SIG-M5 (cell line): ENCODE measurements at regions not wholly inside any gene's neighbourhood (a gene's known extent, or its start where the extent isn't known, plus 50 kb on each side); places are given as distances from the start of the nearest gene placed in this dataset.
"Not testable (repeated sequence)": the region's sequence is repeated elsewhere in the genome, so short reads cannot be mapped to it uniquely, and the experiment has no call there.

Experiments
- DNase-seq: peaks from one replicate; lab custom pipeline; 2025; lab: John Stamatoyannopoulos, UW

- no peak for DNase-seq
These were observed 142.8 kb downstream of the DLL1 start for GRCh38 chr6:170147832-170148708.

GRCh38 chr6:170147056-170147787 lies 143.7 kb downstream of the DLL1 start:
- no peak for DNase-seq

GRCh38 chr6:170146640-170147039 lies 144.2 kb downstream of the DLL1 start:
- DNase-seq, result no peak

- DNase-seq, result not testable (repeated sequence)
These were observed 144.7 kb downstream of the DLL1 start for GRCh38 chr6:170146131-170146530.

GRCh38 chr6:170145716-170146115 lies 145.2 kb downstream of the DLL1 start:
- not testable (repeated sequence) for DNase-seq

- DNase-seq, result no peak
These were observed 145.6 kb downstream of the DLL1 start for GRCh38 chr6:170145272-170145592.

- DNase-seq, result no peak
These were observed 146.2 kb downstream of the DLL1 start for GRCh38 chr6:170144571-170145271.

GRCh38 chr6:170143401-170144150 lies 147.3 kb downstream of the DLL1 start:
- DNase-seq, result no peak

GRCh38 chr6:170142559-170142958 lies 148.3 kb downstream of the DLL1 start:
- DNase-seq, result no peak

GRCh38 chr6:170141061-170141460 lies 149.8 kb downstream of the DLL1 start:
- not testable (repeated sequence) for DNase-seq

GRCh38 chr6:170140129-170140528 lies 150.7 kb downstream of the DLL1 start:
- no peak for DNase-seq

- DNase-seq, result no peak
These were observed 151.3 kb downstream of the DLL1 start for GRCh38 chr6:170139531-170139930.

GRCh38 chr6:170139046-170139445 lies 151.8 kb downstream of the DLL1 start:
- DNase-seq, result not testable (repeated sequence)

- DNase-seq, result no peak
These were observed 152.7 kb downstream of the DLL1 start for GRCh38 chr6:170137911-170138910.

- no peak for DNase-seq
These were observed 153.5 kb downstream of the DLL1 start for GRCh38 chr6:170137176-170137891.

- no peak for DNase-seq
These were observed 154.2 kb downstream of the DLL1 start for GRCh38 chr6:170136541-170137175.

- no peak for DNase-seq
These were observed 154.9 kb downstream of the DLL1 start for GRCh38 chr6:170135821-170136471.

GRCh38 chr6:170135461-170135820 lies 155.4 kb downstream of the DLL1 start:
- DNase-seq, result no peak
